Fibroblast of the conjunctiva (primary cell): ENCODE measurements at regions not wholly inside any gene's neighbourhood (a gene's known extent, or its start where the extent isn't known, plus 50 kb on each side); places are given as distances from the start of the nearest gene placed in this dataset.

ENCODE experiments used
- DNase-seq: peaks from one replicate; pipeline ENCODE4 v3.0.0-alpha.2; 2010; ENCODE audit warnings: low read depth

GRCh38 chr13:69423844-69424243 lies 683.8 kb upstream of the ATXN8OS start:
- DNase-seq: no peak

- DNase-seq: no peak
Measured at GRCh38 chr13:69418319-69418718, 689.3 kb upstream of the ATXN8OS start.

- DNase-seq: no peak
Measured at GRCh38 chr13:69410761-69411160, 696.9 kb upstream of the ATXN8OS start.

GRCh38 chr13:69391756-69392155 lies 715.9 kb upstream of the ATXN8OS start:
- DNase-seq: no peak

GRCh38 chr13:69389899-69390298 lies 717.7 kb upstream of the ATXN8OS start:
- DNase-seq: peak; percentile 12

- DNase-seq: no peak
Measured at GRCh38 chr13:69373747-69374425, 733.7 kb upstream of the ATXN8OS start.

- DNase-seq: no peak
Measured at GRCh38 chr13:69363360-69363759, 744.3 kb upstream of the ATXN8OS start.

- no peak for DNase-seq
Measured at GRCh38 chr13:69331245-69331644, 776.4 kb upstream of the ATXN8OS start.

GRCh38 chr13:69324090-69324886 lies 783.3 kb upstream of the ATXN8OS start:
- peak; percentile 3 for DNase-seq

GRCh38 chr13:69319656-69320055 lies 788.0 kb upstream of the ATXN8OS start:
- DNase-seq: no peak

- no peak for DNase-seq
Measured at GRCh38 chr13:69315039-69315438, 792.6 kb upstream of the ATXN8OS start.

GRCh38 chr13:69306766-69307165 lies 800.9 kb upstream of the ATXN8OS start:
- DNase-seq: no peak

GRCh38 chr13:69300131-69300530 lies 807.5 kb upstream of the ATXN8OS start:
- DNase-seq: no peak

- DNase-seq: no peak
Measured at GRCh38 chr13:69296130-69296529, 811.5 kb upstream of the ATXN8OS start.

- no peak for DNase-seq
Measured at GRCh38 chr13:69292789-69293425, 814.7 kb upstream of the ATXN8OS start.

- DNase-seq: no peak
Measured at GRCh38 chr13:69291292-69291906, 816.2 kb upstream of the ATXN8OS start.

GRCh38 chr13:69288026-69288425 lies 819.6 kb upstream of the ATXN8OS start:
- no peak for DNase-seq

GRCh38 chr13:69287050-69287698 lies 820.5 kb upstream of the ATXN8OS start:
- no peak for DNase-seq

GRCh38 chr13:69283837-69284236 lies 823.8 kb upstream of the ATXN8OS start:
- no peak for DNase-seq

GRCh38 chr13:69283301-69283700 lies 824.3 kb upstream of the ATXN8OS start:
- DNase-seq: no peak

GRCh38 chr13:69280399-69280798 lies 827.2 kb upstream of the ATXN8OS start:
- DNase-seq: no peak

GRCh38 chr13:69279213-69279612 lies 828.4 kb upstream of the ATXN8OS start:
- DNase-seq: no peak
